ENCODE measurements at regions not wholly inside any gene's neighbourhood (a gene's known extent, or its start where the extent isn't known, plus 50 kb on each side); places are given as distances from the start of the nearest gene placed in this dataset.
A peak's percentile ranks its signal among the peaks of the same experiment; 100 is the strongest.

- no peak for DNase-seq
Observed at GRCh38 chr4:128480945-128481344, 193.3 kb upstream of the PGRMC2 start.

- DNase-seq = no peak
Observed at GRCh38 chr4:128477540-128477939, 189.9 kb upstream of the PGRMC2 start.

- DNase-seq = no peak
Observed at GRCh38 chr4:128475597-128475996, 188.0 kb upstream of the PGRMC2 start.

- DNase-seq = no peak
Observed at GRCh38 chr4:128471576-128471975, 184.0 kb upstream of the PGRMC2 start.

GRCh38 chr4:128470492-128471053 is 183.0 kb upstream of the PGRMC2 start:
- no peak for DNase-seq

GRCh38 chr4:128468123-128468989 is 180.7 kb upstream of the PGRMC2 start:
- DNase-seq = peak; percentile 98

- no peak for DNase-seq
Observed at GRCh38 chr4:128465523-128465922, 177.9 kb upstream of the PGRMC2 start.

GRCh38 chr4:128463006-128463405 is 175.4 kb upstream of the PGRMC2 start:
- no peak for DNase-seq

GRCh38 chr4:128462103-128462783 is 174.6 kb upstream of the PGRMC2 start:
- no peak for DNase-seq

- peak; percentile 89 for DNase-seq
Observed at GRCh38 chr4:128461291-128462102, 173.9 kb upstream of the PGRMC2 start.

- no peak for DNase-seq
Observed at GRCh38 chr4:128459547-128459946, 171.9 kb upstream of the PGRMC2 start.

GRCh38 chr4:128458816-128459215 is 171.2 kb upstream of the PGRMC2 start:
- no peak for DNase-seq

- DNase-seq = no peak
Observed at GRCh38 chr4:128457726-128458125, 170.1 kb upstream of the PGRMC2 start.

GRCh38 chr4:128456171-128456570 is 168.6 kb upstream of the PGRMC2 start:
- DNase-seq = no peak

- DNase-seq = no peak
Observed at GRCh38 chr4:128455480-128455879, 167.9 kb upstream of the PGRMC2 start.

- no peak for DNase-seq
Observed at GRCh38 chr4:128454881-128455280, 167.3 kb upstream of the PGRMC2 start.

GRCh38 chr4:128454281-128454871 is 166.8 kb upstream of the PGRMC2 start:
- peak; percentile 94 for DNase-seq

GRCh38 chr4:128452415-128452814 is 164.8 kb upstream of the PGRMC2 start:
- no peak for DNase-seq

GRCh38 chr4:128451270-128451905 is 163.8 kb upstream of the PGRMC2 start:
- DNase-seq = no peak

- peak; percentile 28 for DNase-seq
Observed at GRCh38 chr4:128450326-128451120, 162.9 kb upstream of the PGRMC2 start.

- DNase-seq = no peak
Observed at GRCh38 chr4:128449251-128449650, 161.6 kb upstream of the PGRMC2 start.

Data from fibroblast of skin of right biceps (primary cell).